ENCODE measurements at regions not wholly inside any gene's neighbourhood (a gene's known extent, or its start where the extent isn't known, plus 50 kb on each side); places are given as distances from the start of the nearest gene placed in this dataset.
A peak's percentile ranks its signal among the peaks of the same experiment; 100 is the strongest.

- H3K4me3 ChIP-seq, result peak overlapping the region; percentile 49
- H3K9me3 ChIP-seq, result no peaks in the 10 kb centered on the region
- no peak for DNase-seq (ENCODE audit: low spot score)
- H3K27ac ChIP-seq, result peak overlapping the region in 1 of 2 donors; percentile 38
- H3K4me1 ChIP-seq (ENCODE audit: control insufficient read depth in 1 of 2, low read depth in 2 of 2), result peaks cover 4 to 25% of the 10 kb centered on the region in 2 donors
- no peaks in the 10 kb centered on the region for H3K27me3 ChIP-seq (replicated peaks; ENCODE audit: insufficient read depth)
- H3K36me3 ChIP-seq, result no peaks in the 10 kb centered on the region
- TF ChIP-seq CTCF (IDR thresholded peaks at IDR 0.05), result no peak
- ATAC-seq (ENCODE audit: insufficient number of reproducible peaks, low FRiP score, low read depth), result no peak
Observed at GRCh38 chrX:39905946-39906345, 191.8 kb downstream of the BCOR start.

GRCh38 chrX:39907964-39908661 is 189.6 kb downstream of the BCOR start:
- ATAC-seq (ENCODE audit: insufficient number of reproducible peaks, low FRiP score, low read depth) (peak; percentile 70), DNase-seq (ENCODE audit: low spot score) (peak; percentile 53)
- Histone ChIP-seq H3K36me3 (no peaks in the 10 kb centered on the region), H3K4me1 (ENCODE audit: control insufficient read depth in 1 of 2, low read depth in 2 of 2) (peaks cover 4 to 25% of the 10 kb centered on the region in 2 donors), H3K4me3 (peak overlapping the region; percentile 57), H3K9me3 (no peaks in the 10 kb centered on the region), H3K27me3 (replicated peaks; ENCODE audit: insufficient read depth) (no peaks in the 10 kb centered on the region), H3K27ac (peak overlapping the region; percentile 50 to 70)
- no peak for TF ChIP-seq CTCF (IDR thresholded peaks at IDR 0.05)

GRCh38 chrX:39909996-39910395 is 187.8 kb downstream of the BCOR start:
- no peak for DNase-seq (ENCODE audit: low spot score)
- ATAC-seq (ENCODE audit: insufficient number of reproducible peaks, low FRiP score, low read depth), result no peak
- Histone ChIP-seq H3K27ac (no peak overlapping the region), H3K4me1 (ENCODE audit: control insufficient read depth in 1 of 2, low read depth in 2 of 2) (peaks cover 4 to 23% of the 10 kb centered on the region in 2 donors), H3K4me3 (no peak overlapping the region), H3K36me3 (no peaks in the 10 kb centered on the region), H3K9me3 (no peaks in the 10 kb centered on the region), H3K27me3 (replicated peaks; ENCODE audit: insufficient read depth) (no peaks in the 10 kb centered on the region)
- no peak for TF ChIP-seq CTCF (IDR thresholded peaks at IDR 0.05)

- Histone ChIP-seq H3K4me3 (no peak overlapping the region), H3K27me3 (replicated peaks; ENCODE audit: insufficient read depth) (no peaks in the 10 kb centered on the region), H3K4me1 (ENCODE audit: control insufficient read depth in 1 of 2, low read depth in 2 of 2) (peaks cover 4 to 16% of the 10 kb centered on the region in 2 donors), H3K36me3 (no peaks in the 10 kb centered on the region), H3K27ac (no peak overlapping the region), H3K9me3 (no peaks in the 10 kb centered on the region)
- ATAC-seq (ENCODE audit: insufficient number of reproducible peaks, low FRiP score, low read depth) (no peak), DNase-seq (ENCODE audit: low spot score) (no peak)
- no peak for TF ChIP-seq CTCF (IDR thresholded peaks at IDR 0.05)
Observed at GRCh38 chrX:39910651-39911050, 187.1 kb downstream of the BCOR start.

GRCh38 chrX:39911278-39911897 is 186.4 kb downstream of the BCOR start:
- Histone ChIP-seq H3K9me3 (no peaks in the 10 kb centered on the region), H3K27me3 (replicated peaks; ENCODE audit: insufficient read depth) (no peaks in the 10 kb centered on the region), H3K4me1 (ENCODE audit: control insufficient read depth in 1 of 2, low read depth in 2 of 2) (peaks cover 4 to 9% of the 10 kb centered on the region in 2 donors), H3K4me3 (no peak overlapping the region), H3K36me3 (no peaks in the 10 kb centered on the region), H3K27ac (no peak overlapping the region)
- TF ChIP-seq CTCF (IDR thresholded peaks at IDR 0.05), result no peak
- ATAC-seq (ENCODE audit: insufficient number of reproducible peaks, low FRiP score, low read depth) (no peak), DNase-seq (ENCODE audit: low spot score) (no peak)
